HEK293 (cell line): ENCODE measurements at regions not wholly inside any gene's neighbourhood (a gene's known extent, or its start where the extent isn't known, plus 50 kb on each side); places are given as distances from the start of the nearest gene placed in this dataset.

Source experiments
- ATF2 ChIP-seq: fragments of 450-650 bp; formaldehyde crosslinking; IDR thresholded peaks from 2 replicates; pipeline ENCODE4 v1.5.1; 2016; ENCODE audit warnings: missing biosample characterization, missing genetic modification characterization, low read depth
- CTCF ChIP-seq: fragments of 450-650 bp; formaldehyde crosslinking; IDR thresholded peaks from 2 replicates; pipeline ENCODE4 v1.5.1; 2016; ENCODE audit warnings: missing biosample characterization, missing genetic modification characterization
- KLF1 ChIP-seq: fragments of 450-650 bp; formaldehyde crosslinking; IDR thresholded peaks from 2 replicates; pipeline ENCODE4 v1.5.1; 2016; ENCODE audit warnings: missing biosample characterization, missing genetic modification characterization
- REST ChIP-seq: fragments of 450-650 bp; formaldehyde crosslinking; IDR thresholded peaks from 2 replicates; pipeline ENCODE4 v1.5.1; 2016; ENCODE audit warnings: missing biosample characterization, missing genetic modification characterization
- YY1 ChIP-seq: fragments of 450-650 bp; formaldehyde crosslinking; IDR thresholded peaks from 2 replicates; pipeline ENCODE4 v1.5.1; 2018; ENCODE audit warnings: missing biosample characterization, missing genetic modification characterization
- ZBTB11 ChIP-seq: fragments of 450-650 bp; formaldehyde crosslinking; conservative IDR thresholded peaks from 2 replicates; pipeline ENCODE4 v1.5.1; 2016; ENCODE audit warnings: low read depth, missing biosample characterization, missing genetic modification characterization
- ZBTB48 ChIP-seq: fragments of 450-650 bp; formaldehyde crosslinking; IDR thresholded peaks from 2 replicates; pipeline ENCODE4 v1.5.1; 2016; ENCODE audit warnings: missing biosample characterization, missing genetic modification characterization
- ZNF169 ChIP-seq: fragments of 450-650 bp; formaldehyde crosslinking; IDR thresholded peaks from 2 replicates; pipeline ENCODE4 v1.5.1; 2016; ENCODE audit warnings: missing biosample characterization, missing genetic modification characterization
- ZNF174 ChIP-seq: fragments of 450-650 bp; formaldehyde crosslinking; IDR thresholded peaks from 2 replicates; pipeline ENCODE4 v1.5.0; 2017; ENCODE audit warnings: missing biosample characterization, mild to moderate bottlenecking, missing genetic modification characterization
- ZNF274 ChIP-seq, 2 experiments: fragments of 200-500 bp in 1 of 2; fragments of 450-650 bp in 1 of 2; sonication (Bioruptor generic) in 1 of 2; formaldehyde crosslinking in 1 of 2; IDR thresholded peaks; 2 replicates each; pipeline versions ENCODE4 v1.5.1 to v1.6.1; 2014 to 2016; ENCODE audit warnings: borderline replicate concordance in 1 of 2, inconsistent platforms in 1 of 2, low read length in 1 of 2, missing biosample characterization in 1 of 2, missing genetic modification characterization in 1 of 2
- ZNF311 ChIP-seq: fragments of 450-650 bp; formaldehyde crosslinking; IDR thresholded peaks from 2 replicates; pipeline ENCODE4 v1.5.1; 2017; ENCODE audit warnings: missing biosample characterization, missing genetic modification characterization, borderline replicate concordance
- ZNF449 ChIP-seq: fragments of 450-650 bp; formaldehyde crosslinking; IDR thresholded peaks from 2 replicates; pipeline ENCODE4 v1.5.1; 2017; ENCODE audit warnings: missing biosample characterization, mild to moderate bottlenecking, missing genetic modification characterization, moderate library complexity
- ZNF670 ChIP-seq: fragments of 450-650 bp; formaldehyde crosslinking; IDR thresholded peaks from 2 replicates; pipeline ENCODE4 v1.5.1; 2016; ENCODE audit warnings: missing biosample characterization, missing genetic modification characterization, low read depth

GRCh38 chr4:59712470-59712869, 1487.7 kb upstream of the ADGRL3 start:
- TF ChIP-seq CTCF (no peak), ZNF174 (tag by site-specific recombination) (no peak), ZNF670 (tag by site-specific recombination) (no peak), ZNF449 (no peak), ZNF169 (tag by site-specific recombination) (no peak), ZNF311 (no peak), ZBTB48 (tag by site-specific recombination) (no peak), ATF2 (tag by site-specific recombination) (no peak), REST (tag by site-specific recombination) (no peak), YY1 (no peak), ZNF274 (IDR thresholded peaks at IDR 0.05; ENCODE audit: low read length) (no peak), ZNF274 (tag by site-specific recombination; IDR thresholded peaks at IDR 0.05; ENCODE audit: borderline replicate concordance) (no peak), KLF1 (tag by site-specific recombination) (no peak), ZBTB11 (no peak)
